Kidney epithelial cell (primary cell): ENCODE measurements at regions not wholly inside any gene's neighbourhood (a gene's known extent, or its start where the extent isn't known, plus 50 kb on each side); places are given as distances from the start of the nearest gene placed in this dataset.
"Not testable (repeated sequence)": the region's sequence is repeated elsewhere in the genome, so short reads cannot be mapped to it uniquely, and the experiment has no call there.

Experiments used
- DNase-seq: peaks from one replicate; pipeline ENCODE4 v3.0.0-alpha.2; 2010; ENCODE audit warnings: low read depth
- H3K27me3 ChIP-seq: 2 replicates; pipeline ENCODE4 v1.6.0; 2011; ENCODE audit warnings: low read length; ENCODE audit not compliant: control insufficient read depth, insufficient read depth
- H3K36me3 ChIP-seq: 2 replicates; pipeline ENCODE4 v1.5.1; 2011; ENCODE audit warnings: low read length; ENCODE audit not compliant: control insufficient read depth, insufficient read depth
- H3K4me3 ChIP-seq: 2 replicates; pipeline ENCODE4 v1.5.1; 2011; ENCODE audit warnings: low read depth, mild to moderate bottlenecking, control low read depth, low read length
- TF ChIP-seq, protein P1 (sequence below): IDR thresholded peaks from 2 replicates; pipeline ENCODE4 v1.5.1; 2011; ENCODE audit warnings: mild to moderate bottlenecking, moderate library complexity, low read length, control low read depth, inconsistent platforms; ENCODE audit not compliant: insufficient read depth, poor library complexity, severe bottlenecking

DNA sequence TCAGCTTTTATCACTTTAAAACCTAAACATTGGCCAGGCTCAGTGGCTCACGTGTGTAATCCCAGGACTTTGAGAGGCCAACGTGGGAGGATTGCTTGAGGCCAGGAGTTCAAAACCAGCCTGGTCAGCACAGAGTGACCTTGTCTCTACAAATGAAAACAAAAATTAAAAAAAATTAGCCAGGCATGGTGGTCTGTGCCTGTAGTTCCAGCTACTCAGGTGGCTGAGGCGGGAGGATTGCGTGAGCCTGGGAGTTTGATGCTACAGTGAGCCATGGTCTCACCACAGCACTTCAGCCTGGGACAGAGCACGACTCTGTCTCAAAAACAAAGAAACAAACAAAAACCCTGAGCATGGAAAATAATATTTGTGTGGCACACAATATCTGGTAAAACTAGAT, 143.5 kb upstream of the HNRNPU start:
- no peak for DNase-seq
- no peaks in the 10 kb centered on the region for H3K36me3 ChIP-seq

DNA sequence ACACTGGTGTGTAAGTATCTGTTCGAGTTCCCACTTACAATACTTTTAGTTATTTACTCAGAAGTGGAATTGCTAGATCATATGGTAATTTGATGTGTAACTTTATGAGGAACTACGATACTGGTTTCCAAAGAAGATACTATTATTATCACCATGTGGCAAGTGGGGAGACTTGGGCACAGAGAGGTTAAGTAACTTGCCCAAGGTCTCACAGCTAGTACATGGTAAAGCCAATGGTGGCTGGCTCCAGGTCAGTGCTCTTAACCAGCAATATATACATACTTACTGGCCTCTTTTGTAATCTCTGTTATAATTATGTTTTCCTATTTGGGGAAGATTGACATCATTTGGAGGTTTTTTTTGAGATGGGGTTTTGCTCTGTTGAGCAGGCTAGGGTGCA, 138.9 kb upstream of the HNRNPU start:
- Histone ChIP-seq H3K4me3 (no peak overlapping the region), H3K27me3 (no peaks in the 10 kb centered on the region), H3K36me3 (no peaks in the 10 kb centered on the region)
- no peak for DNase-seq
- TF ChIP-seq, protein P1, sequence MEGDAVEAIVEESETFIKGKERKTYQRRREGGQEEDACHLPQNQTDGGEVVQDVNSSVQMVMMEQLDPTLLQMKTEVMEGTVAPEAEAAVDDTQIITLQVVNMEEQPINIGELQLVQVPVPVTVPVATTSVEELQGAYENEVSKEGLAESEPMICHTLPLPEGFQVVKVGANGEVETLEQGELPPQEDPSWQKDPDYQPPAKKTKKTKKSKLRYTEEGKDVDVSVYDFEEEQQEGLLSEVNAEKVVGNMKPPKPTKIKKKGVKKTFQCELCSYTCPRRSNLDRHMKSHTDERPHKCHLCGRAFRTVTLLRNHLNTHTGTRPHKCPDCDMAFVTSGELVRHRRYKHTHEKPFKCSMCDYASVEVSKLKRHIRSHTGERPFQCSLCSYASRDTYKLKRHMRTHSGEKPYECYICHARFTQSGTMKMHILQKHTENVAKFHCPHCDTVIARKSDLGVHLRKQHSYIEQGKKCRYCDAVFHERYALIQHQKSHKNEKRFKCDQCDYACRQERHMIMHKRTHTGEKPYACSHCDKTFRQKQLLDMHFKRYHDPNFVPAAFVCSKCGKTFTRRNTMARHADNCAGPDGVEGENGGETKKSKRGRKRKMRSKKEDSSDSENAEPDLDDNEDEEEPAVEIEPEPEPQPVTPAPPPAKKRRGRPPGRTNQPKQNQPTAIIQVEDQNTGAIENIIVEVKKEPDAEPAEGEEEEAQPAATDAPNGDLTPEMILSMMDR: no peak

More for the DNA sequence above, 143.5 kb upstream of the HNRNPU start:
- no peaks in the 10 kb centered on the region for H3K27me3 ChIP-seq
- H3K4me3 ChIP-seq: no peak overlapping the region
- TF ChIP-seq, protein P1: no peak

DNA sequence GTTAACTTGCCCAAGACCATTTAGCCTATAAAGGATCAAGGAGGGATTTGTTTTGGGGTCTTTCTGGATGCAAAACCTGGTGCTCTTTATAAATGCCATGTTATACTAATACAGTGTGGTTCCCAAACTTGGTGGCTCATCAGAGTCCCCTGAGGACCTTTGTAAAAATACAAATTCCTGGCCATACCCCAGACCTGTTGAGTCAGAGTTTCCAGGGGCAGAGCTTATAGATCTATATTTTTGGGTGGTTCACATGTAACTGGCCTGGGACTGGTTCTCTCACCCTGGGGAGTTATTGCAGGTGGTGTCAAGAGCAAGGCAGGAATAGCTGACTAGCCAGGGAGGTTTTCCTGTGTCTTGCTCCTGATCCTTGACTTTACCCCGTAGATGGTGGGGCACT, 136.9 kb upstream of the HNRNPU start:
- Histone ChIP-seq H3K36me3 (no peaks in the 10 kb centered on the region), H3K4me3 (no peak overlapping the region), H3K27me3 (no peaks in the 10 kb centered on the region)
- TF ChIP-seq, protein P1: no peak
- no peak for DNase-seq

DNA sequence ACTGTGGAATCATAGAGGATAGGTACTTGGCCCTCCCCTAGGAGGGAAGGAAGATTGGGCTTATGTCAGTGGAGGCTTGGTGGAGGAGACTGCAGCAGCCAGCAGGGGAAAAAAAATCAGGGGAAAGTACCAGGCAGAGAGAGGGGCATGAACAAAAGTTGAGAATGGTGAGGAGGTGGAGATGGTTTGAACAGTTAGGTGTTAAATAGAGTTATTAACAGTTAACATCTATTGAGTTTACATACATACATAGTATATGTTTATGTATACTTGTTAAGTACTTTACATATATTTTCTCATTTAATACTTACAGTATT, 136.5 kb upstream of the HNRNPU start:
- no peak for DNase-seq
- TF ChIP-seq, protein P1: no peak
- no peaks in the 10 kb centered on the region for H3K36me3 ChIP-seq
- no peak overlapping the region for H3K4me3 ChIP-seq
- no peaks in the 10 kb centered on the region for H3K27me3 ChIP-seq

DNA sequence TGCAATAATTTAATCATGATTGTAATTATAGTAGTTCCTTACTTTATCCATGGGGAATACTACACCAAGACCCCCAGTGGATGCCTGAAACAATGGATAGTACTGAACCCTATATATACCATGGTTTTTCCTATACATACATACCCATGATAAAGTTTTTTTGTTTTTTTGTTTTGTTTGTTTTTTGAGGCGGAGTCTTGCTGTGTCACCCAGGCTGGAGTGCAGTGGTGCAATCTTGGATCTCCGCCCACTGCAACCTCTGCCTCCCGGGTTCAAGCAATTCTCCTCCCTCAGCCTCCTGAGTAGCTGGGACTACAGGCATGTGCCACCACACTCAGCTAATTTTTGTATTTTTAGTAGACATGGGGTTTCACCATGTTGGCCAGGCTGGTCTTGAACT, 135.3 kb upstream of the HNRNPU start:
- H3K36me3 ChIP-seq, DNase-seq, H3K27me3 ChIP-seq, H3K4me3 ChIP-seq: not testable (repeated sequence)

DNA sequence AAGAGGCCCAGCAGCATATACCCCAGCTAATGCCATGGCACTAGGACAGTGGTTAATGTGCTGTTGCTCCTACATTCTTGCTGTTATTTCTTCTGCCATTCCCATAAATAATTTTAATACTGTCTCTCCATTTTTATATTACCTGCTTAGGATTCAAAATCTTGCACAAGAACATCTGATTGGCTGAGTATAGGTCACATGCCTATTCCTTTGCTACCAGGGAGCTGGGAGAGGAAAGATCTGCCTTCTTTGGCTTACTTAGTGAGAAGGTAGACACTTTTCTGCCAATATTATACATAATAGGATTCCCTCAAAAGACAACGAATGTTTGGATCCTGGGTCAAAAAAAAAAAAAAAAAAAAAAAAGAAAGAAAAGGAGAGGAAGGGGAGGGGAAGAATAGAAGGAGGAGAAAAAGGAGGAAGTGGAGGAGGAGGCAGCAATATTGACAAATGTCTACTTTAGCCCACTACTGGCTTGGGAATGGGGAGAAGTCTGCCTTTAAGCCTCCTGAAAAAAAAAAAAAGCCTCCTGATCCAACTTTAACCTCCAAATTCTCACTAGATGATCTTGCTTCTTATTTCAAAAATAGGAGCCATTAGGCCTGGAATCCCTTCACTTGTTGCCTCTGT, 134.5 kb upstream of the HNRNPU start:
- no peaks in the 10 kb centered on the region for H3K36me3 ChIP-seq
- TF ChIP-seq, protein P1: no peak
- H3K27me3 ChIP-seq: no peaks in the 10 kb centered on the region
- H3K4me3 ChIP-seq: no peak overlapping the region
- DNase-seq: no peak
